Osteocyte (in vitro differentiated cells): ENCODE measurements at regions not wholly inside any gene's neighbourhood (a gene's known extent, or its start where the extent isn't known, plus 50 kb on each side); places are given as distances from the start of the nearest gene placed in this dataset.

ENCODE experiments used
- DNase-seq: peaks from one replicate; pipeline ENCODE4 v3.0.0; 2021; ENCODE audit warnings: mixed read lengths; ENCODE audit not compliant: unreplicated experiment; ENCODE audit errors: extremely low spot score
- H3K27ac Mint-ChIP-seq: one replicate; pipeline ENCODE4 v1.8.0; 2021; ENCODE audit warnings: mild to moderate bottlenecking, mixed read lengths; ENCODE audit not compliant: unreplicated experiment
- H3K27me3 Mint-ChIP-seq: one replicate; pipeline ENCODE4 v1.8.0; 2021; ENCODE audit warnings: mixed read lengths; ENCODE audit not compliant: unreplicated experiment
- H3K36me3 Mint-ChIP-seq: one replicate; pipeline ENCODE4 v1.8.0; 2021; ENCODE audit warnings: mixed read lengths; ENCODE audit not compliant: unreplicated experiment
- H3K4me1 Mint-ChIP-seq: one replicate; pipeline ENCODE4 v1.8.0; 2021; ENCODE audit warnings: mixed read lengths; ENCODE audit not compliant: unreplicated experiment
- H3K4me3 Mint-ChIP-seq: one replicate; pipeline ENCODE4 v1.8.0; 2021; ENCODE audit warnings: mild to moderate bottlenecking, moderate library complexity, mixed read lengths; ENCODE audit not compliant: unreplicated experiment
- H3K9me3 Mint-ChIP-seq: one replicate; pipeline ENCODE4 v1.8.0; 2021; ENCODE audit warnings: mixed read lengths; ENCODE audit not compliant: unreplicated experiment
- CTCF ChIP-seq: fragments of 200-600 bp; sonication (generic); IDR thresholded peaks from 2 replicates; pipeline ENCODE4 v1.5.0; 2021; ENCODE audit warnings: antibody characterized with exemption, mild to moderate bottlenecking, moderate library complexity

GRCh38 chr20:11302436-11302835 lies 615.3 kb upstream of the BTBD3 start:
- Mint-ChIP-seq H3K9me3 (no peaks in the 10 kb centered on the region), H3K27me3 (no peaks in the 10 kb centered on the region), H3K27ac (no peak overlapping the region), H3K4me1 (peaks cover 3% of the 10 kb centered on the region), H3K36me3 (no peaks in the 10 kb centered on the region), H3K4me3 (no peak overlapping the region)
- no peak for TF ChIP-seq CTCF
- no peak for DNase-seq

- H3K27me3 Mint-ChIP-seq = no peaks in the 10 kb centered on the region
- peaks cover 3% of the 10 kb centered on the region for H3K4me1 Mint-ChIP-seq
- H3K4me3 Mint-ChIP-seq = no peak overlapping the region
- no peaks in the 10 kb centered on the region for H3K36me3 Mint-ChIP-seq
- no peak for TF ChIP-seq CTCF
- no peak overlapping the region for H3K27ac Mint-ChIP-seq
- no peaks in the 10 kb centered on the region for H3K9me3 Mint-ChIP-seq
- DNase-seq = no peak
Measured at GRCh38 chr20:11304795-11305194, 612.9 kb upstream of the BTBD3 start.

- Mint-ChIP-seq H3K4me1 (peaks cover 3% of the 10 kb centered on the region), H3K4me3 (no peak overlapping the region), H3K36me3 (no peaks in the 10 kb centered on the region), H3K27me3 (no peaks in the 10 kb centered on the region), H3K27ac (no peak overlapping the region), H3K9me3 (no peaks in the 10 kb centered on the region)
- DNase-seq = no peak
- TF ChIP-seq CTCF = no peak
Measured at GRCh38 chr20:11305406-11305805, 612.3 kb upstream of the BTBD3 start.

GRCh38 chr20:11311659-11312224 lies 606.0 kb upstream of the BTBD3 start:
- H3K9me3 Mint-ChIP-seq = peaks cover 5% of the 10 kb centered on the region

GRCh38 chr20:11315525-11315924 lies 602.2 kb upstream of the BTBD3 start:
- Mint-ChIP-seq H3K4me1 (no peaks in the 10 kb centered on the region), H3K27me3 (no peaks in the 10 kb centered on the region), H3K9me3 (peaks cover 22% of the 10 kb centered on the region), H3K36me3 (no peaks in the 10 kb centered on the region), H3K4me3 (no peak overlapping the region), H3K27ac (no peak overlapping the region)
- TF ChIP-seq CTCF = no peak
- DNase-seq = no peak

More at GRCh38 chr20:11311659-11312224, 606.0 kb upstream of the BTBD3 start:
- no peak overlapping the region for H3K4me3 Mint-ChIP-seq
- DNase-seq = no peak
- no peaks in the 10 kb centered on the region for H3K4me1 Mint-ChIP-seq
- H3K27me3 Mint-ChIP-seq = no peaks in the 10 kb centered on the region
- TF ChIP-seq CTCF = no peak
- no peak overlapping the region for H3K27ac Mint-ChIP-seq
- no peaks in the 10 kb centered on the region for H3K36me3 Mint-ChIP-seq
